Naive thymus-derived CD4-positive, alpha-beta T cell (primary cell): ENCODE measurements at regions not wholly inside any gene's neighbourhood (a gene's known extent, or its start where the extent isn't known, plus 50 kb on each side); places are given as distances from the start of the nearest gene placed in this dataset.

Experiments
- ATAC-seq: fragments of 150-1000 bp; cut with Tn5 transposase; 2 replicates; pipeline ENCODE4 v1.10.0; 2021; ENCODE audit warnings: mild to moderate bottlenecking, moderate library complexity
- CTCF ChIA-PET: fragments of 350-600 bp; sonication (Branson Sonifier 250); formaldehyde crosslinking; loops from one replicate; lab custom pipeline; 2021; ENCODE audit warnings: antibody characterized with exemption; lab: Charles Lee
- POLR2A ChIA-PET: fragments of 350-600 bp; sonication (Branson Sonifier 250); formaldehyde crosslinking; loops from one replicate; lab custom pipeline; 2021; ENCODE audit warnings: antibody characterized with exemption, inconsistent platforms; lab: Charles Lee
- DNase-seq, 9 donors: peaks; one replicate each; pipeline versions ENCODE4 v3.0.0 to v3.0.0-alpha.2; 2020 to 2022; ENCODE audit warnings: mixed read lengths in 1 of 9
- H3K27ac ChIP-seq: one replicate; pipeline ENCODE4 v1.7.0; 2013; ENCODE audit warnings: mild to moderate bottlenecking, low read depth, low read length, moderate library complexity
- H3K27me3 ChIP-seq, 2 donors: one replicate each; pipeline ENCODE4 v1.7.0; 2013; ENCODE audit warnings: low read length in 2 of 2, mild to moderate bottlenecking in 2 of 2, moderate library complexity in 2 of 2; ENCODE audit not compliant: control insufficient read depth in 2 of 2, insufficient read depth in 2 of 2
- H3K36me3 ChIP-seq, 3 experiments: 1 replicate in 2 of 3; 2 replicates in 1 of 3; pipeline ENCODE4 v1.7.0; 2013; ENCODE audit warnings: low read length in 3 of 3, mild to moderate bottlenecking in 3 of 3, moderate library complexity in 1 of 3; ENCODE audit not compliant: insufficient read depth in 3 of 3, control insufficient read depth in 2 of 3
- H3K4me1 ChIP-seq, 2 donors: one replicate each; pipeline ENCODE4 v1.7.0; 2013; ENCODE audit warnings: low read length in 2 of 2, mild to moderate bottlenecking in 2 of 2, moderate library complexity in 1 of 2; ENCODE audit not compliant: control insufficient read depth in 2 of 2, insufficient read depth in 2 of 2
- H3K4me3 ChIP-seq: 2 replicates; pipeline ENCODE4 v1.7.0; 2013; ENCODE audit warnings: mild to moderate bottlenecking, low read length
- H3K9me3 ChIP-seq, 3 experiments: 1 replicate in 2 of 3; 2 replicates in 1 of 3; pipeline ENCODE4 v1.7.0; 2013; ENCODE audit warnings: low read length in 3 of 3; ENCODE audit not compliant: control insufficient read depth in 2 of 3
- H3K27ac Mint-ChIP-seq, 9 donors: one replicate each; pipeline ENCODE4 v1.8.0; 2020 to 2022; ENCODE audit warnings: mixed read lengths in 9 of 9, mild to moderate bottlenecking in 8 of 9, moderate library complexity in 5 of 9, inconsistent platforms in 2 of 9
- H3K27me3 Mint-ChIP-seq, 5 donors: one replicate each; pipeline ENCODE4 v1.8.0; 2021 to 2022; ENCODE audit warnings: mixed read lengths in 5 of 5, mild to moderate bottlenecking in 1 of 5
- H3K36me3 Mint-ChIP-seq, 5 donors: one replicate each; pipeline ENCODE4 v1.8.0; 2020 to 2022; ENCODE audit warnings: mixed read lengths in 5 of 5, mild to moderate bottlenecking in 3 of 5, inconsistent platforms in 1 of 5
- H3K4me1 Mint-ChIP-seq, 7 donors: one replicate each; pipeline ENCODE4 v1.8.0; 2020 to 2022; ENCODE audit warnings: mixed read lengths in 7 of 7, mild to moderate bottlenecking in 3 of 7, inconsistent platforms in 1 of 7
- H3K4me3 Mint-ChIP-seq, 10 donors: one replicate each; pipeline ENCODE4 v1.8.0; 2020 to 2022; ENCODE audit warnings: mild to moderate bottlenecking in 10 of 10, mixed read lengths in 10 of 10, moderate library complexity in 6 of 10, inconsistent platforms in 2 of 10
- H3K9me3 Mint-ChIP-seq, 11 donors: one replicate each; pipeline ENCODE4 v1.8.0; 2020 to 2022; ENCODE audit warnings: mixed read lengths in 11 of 11, mild to moderate bottlenecking in 4 of 11, inconsistent platforms in 1 of 11, moderate library complexity in 1 of 11
- intact Hi-C, 2 donors: fragments of 100-400 bp; cut with micrococcal nuclease; formaldehyde crosslinking; loops; one replicate each; pipeline ENCODE4 v1.15.1; 2023

DNA sequence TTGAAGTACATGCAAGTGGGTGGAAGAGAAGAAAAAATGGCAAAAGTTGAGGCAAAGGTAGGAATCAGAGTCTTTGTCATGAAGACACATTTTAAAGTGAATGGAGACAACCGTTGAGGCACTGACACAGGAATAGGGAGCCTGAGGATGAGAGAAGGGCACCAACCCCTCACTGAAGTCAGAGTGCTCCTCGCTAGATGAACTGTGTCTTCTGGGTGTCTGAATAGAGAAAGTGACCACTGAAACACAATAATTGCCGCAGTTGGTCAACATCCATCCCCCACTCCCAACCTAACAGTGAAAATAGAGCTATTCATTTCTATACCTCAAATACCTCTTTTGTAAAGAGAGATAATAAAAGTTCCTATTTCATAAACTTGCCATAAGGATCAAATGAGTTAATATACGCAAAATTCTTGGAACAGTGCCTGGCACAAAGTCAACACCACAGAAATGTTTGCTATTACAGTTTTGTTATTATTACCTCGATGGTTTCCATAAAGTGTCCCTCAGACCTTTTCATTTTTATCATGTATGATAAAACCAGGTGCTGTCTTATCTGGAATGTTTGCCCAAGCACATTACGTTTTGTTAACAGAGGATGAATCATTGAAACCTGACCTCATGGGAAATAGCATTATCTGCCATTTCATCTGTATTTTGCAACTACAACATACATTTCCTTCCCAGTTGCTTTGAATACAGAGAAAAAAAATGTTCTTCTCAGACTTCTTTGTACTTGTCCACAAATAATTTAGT lies 61.8 kb upstream of the SP4 start:
- no peaks in the 10 kb centered on the region for H3K36me3 ChIP-seq
- H3K9me3 Mint-ChIP-seq: peaks cover 0 to 21% (median 0%) of the 10 kb centered on the region in 11 donors
- H3K27ac ChIP-seq: no peak overlapping the region
- ChIA-PET CTCF (no interaction called here), POLR2A (no interaction called here)
- H3K4me1 Mint-ChIP-seq: peaks cover 4 to 58% (median 9%) of the 10 kb centered on the region in 7 donors
- intact Hi-C loops: loop anchor here in 1 of 2 donors (1.0 kb wide), 1 partner anchor 11 kb away; no protein-coding TSS in a partner anchor
- no peaks in the 10 kb centered on the region for H3K27me3 ChIP-seq
- no peak for DNase-seq
- ATAC-seq: no peak
- H3K4me1 ChIP-seq: peaks cover 0 to 13% of the 10 kb centered on the region in 2 donors
- peaks cover 0 to 44% (median 0%) of the 10 kb centered on the region in 5 donors for H3K36me3 Mint-ChIP-seq
- H3K4me3 ChIP-seq: no peak overlapping the region
- peak overlapping the region in 1 of 9 donors; percentile 62 for H3K27ac Mint-ChIP-seq
- H3K27me3 Mint-ChIP-seq: no peaks in the 10 kb centered on the region
- H3K4me3 Mint-ChIP-seq: peak overlapping the region in 1 of 10 donors; percentile 49
- H3K9me3 ChIP-seq: no peaks in the 10 kb centered on the region

DNA sequence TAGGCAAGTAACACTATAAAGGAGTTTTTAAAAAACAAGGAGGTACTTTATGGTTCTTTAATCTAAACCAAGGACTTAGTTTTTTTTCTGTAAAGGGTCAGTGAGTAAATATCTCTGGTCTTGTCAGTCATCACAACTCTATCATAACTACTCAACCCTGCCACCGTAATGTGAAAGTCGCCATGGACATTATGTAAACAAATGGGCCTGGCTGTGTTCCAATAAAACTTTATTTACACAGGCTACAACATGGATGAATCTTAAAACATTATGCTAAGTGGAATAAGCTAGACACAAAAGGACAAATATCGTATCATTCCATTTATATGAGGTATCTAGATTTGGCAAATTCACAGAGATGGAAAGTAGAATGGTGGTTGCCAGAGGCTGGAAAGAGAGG lies 60.8 kb upstream of the SP4 start:
- Mint-ChIP-seq H3K9me3 (peaks cover 0 to 14% (median 0%) of the 10 kb centered on the region in 11 donors), H3K27ac (peak overlapping the region in 1 of 9 donors; percentile 11), H3K36me3 (peaks cover 0 to 39% (median 0%) of the 10 kb centered on the region in 5 donors), H3K4me1 (peaks cover 0 to 54% (median 2%) of the 10 kb centered on the region in 7 donors), H3K4me3 (no peak overlapping the region), H3K27me3 (no peaks in the 10 kb centered on the region)
- ChIA-PET CTCF (no interaction called here), POLR2A (no interaction called here)
- peaks cover 0 to 3% of the 10 kb centered on the region in 2 donors for H3K4me1 ChIP-seq
- H3K27ac ChIP-seq: no peak overlapping the region
- no peaks in the 10 kb centered on the region for H3K27me3 ChIP-seq
- intact Hi-C loops: no loop called here
- ATAC-seq (no peak), DNase-seq (no peak)
- no peaks in the 10 kb centered on the region for H3K9me3 ChIP-seq
- no peak overlapping the region for H3K4me3 ChIP-seq
- H3K36me3 ChIP-seq: no peaks in the 10 kb centered on the region

GRCh38 chr7:21367537-21367936 lies 60.3 kb upstream of the SP4 start:
- peaks cover 0 to 14% (median 0%) of the 10 kb centered on the region in 11 donors for H3K9me3 Mint-ChIP-seq
- H3K27me3 ChIP-seq: no peaks in the 10 kb centered on the region
- POLR2A ChIA-PET: no interaction called here
- H3K4me3 ChIP-seq: no peak overlapping the region
- H3K9me3 ChIP-seq: no peaks in the 10 kb centered on the region
- no peaks in the 10 kb centered on the region for H3K4me1 ChIP-seq
- no peak overlapping the region for H3K4me3 Mint-ChIP-seq
- H3K36me3 ChIP-seq: no peaks in the 10 kb centered on the region
- peaks cover 0 to 37% (median 0%) of the 10 kb centered on the region in 5 donors for H3K36me3 Mint-ChIP-seq
- H3K27me3 Mint-ChIP-seq: no peaks in the 10 kb centered on the region
- H3K4me1 Mint-ChIP-seq: peaks cover 0 to 50% (median 0%) of the 10 kb centered on the region in 7 donors
- H3K27ac ChIP-seq: no peak overlapping the region
- intact Hi-C loops: no loop called here
- DNase-seq (no peak), ATAC-seq (no peak)
- CTCF ChIA-PET: no interaction called here
- peak overlapping the region in 1 of 9 donors; percentile 11 for H3K27ac Mint-ChIP-seq

- intact Hi-C loops: no loop called here
- no peak overlapping the region for H3K27ac ChIP-seq
- Mint-ChIP-seq H3K4me1 (peaks cover 0 to 48% (median 0%) of the 10 kb centered on the region in 7 donors), H3K27me3 (no peaks in the 10 kb centered on the region), H3K36me3 (peaks cover 0 to 42% (median 0%) of the 10 kb centered on the region in 5 donors), H3K4me3 (no peak overlapping the region), H3K27ac (no peak overlapping the region), H3K9me3 (peaks cover 0 to 17% (median 3%) of the 10 kb centered on the region in 11 donors)
- no peaks in the 10 kb centered on the region for H3K27me3 ChIP-seq
- ATAC-seq (no peak), DNase-seq (no peak)
- no peaks in the 10 kb centered on the region for H3K4me1 ChIP-seq
- H3K36me3 ChIP-seq: no peaks in the 10 kb centered on the region
- no peak overlapping the region for H3K4me3 ChIP-seq
- no peaks in the 10 kb centered on the region for H3K9me3 ChIP-seq
- POLR2A ChIA-PET: no interaction called here
- CTCF ChIA-PET: no interaction called here
These were observed 59.6 kb upstream of the SP4 start for GRCh38 chr7:21368317-21368716.

GRCh38 chr7:21370283-21370982 lies 57.5 kb upstream of the SP4 start:
- H3K27ac Mint-ChIP-seq: peak overlapping the region in 1 of 9 donors; percentile 38

GRCh38 chr7:21371360-21371759 lies 56.5 kb upstream of the SP4 start:
- ATAC-seq: no peak
- CTCF ChIA-PET: no interaction called here

More at GRCh38 chr7:21370283-21370982, 57.5 kb upstream of the SP4 start:
- no peak overlapping the region for H3K4me3 ChIP-seq
- peaks cover 0 to 36% (median 0%) of the 10 kb centered on the region in 7 donors for H3K4me1 Mint-ChIP-seq
- ChIA-PET POLR2A (no interaction called here), CTCF (no interaction called here)
- peaks cover 0 to 31% (median 0%) of the 10 kb centered on the region in 5 donors for H3K36me3 Mint-ChIP-seq
- no peaks in the 10 kb centered on the region for H3K9me3 ChIP-seq
- no peak overlapping the region for H3K27ac ChIP-seq
- ATAC-seq: no peak
- peaks cover 0 to 17% (median 3%) of the 10 kb centered on the region in 11 donors for H3K9me3 Mint-ChIP-seq
- H3K27me3 Mint-ChIP-seq: no peaks in the 10 kb centered on the region
- no peak for DNase-seq
- intact Hi-C loops: no loop called here
- no peak overlapping the region for H3K4me3 Mint-ChIP-seq
- H3K4me1 ChIP-seq: no peaks in the 10 kb centered on the region
- H3K36me3 ChIP-seq: no peaks in the 10 kb centered on the region
- no peaks in the 10 kb centered on the region for H3K27me3 ChIP-seq

More at GRCh38 chr7:21371360-21371759, 56.5 kb upstream of the SP4 start:
- H3K27ac ChIP-seq: no peak overlapping the region
- intact Hi-C loops: no loop called here
- no peaks in the 10 kb centered on the region for H3K36me3 ChIP-seq
- DNase-seq: no peak
- Mint-ChIP-seq H3K9me3 (peaks cover 0 to 14% (median 3%) of the 10 kb centered on the region in 11 donors), H3K4me1 (peaks cover 0 to 26% (median 0%) of the 10 kb centered on the region in 7 donors), H3K4me3 (no peak overlapping the region), H3K27ac (no peak overlapping the region), H3K36me3 (peaks cover 0 to 25% (median 0%) of the 10 kb centered on the region in 5 donors), H3K27me3 (no peaks in the 10 kb centered on the region)
- H3K27me3 ChIP-seq: no peaks in the 10 kb centered on the region
- no peak overlapping the region for H3K4me3 ChIP-seq
- no peaks in the 10 kb centered on the region for H3K4me1 ChIP-seq
- POLR2A ChIA-PET: no interaction called here
- no peaks in the 10 kb centered on the region for H3K9me3 ChIP-seq
